ENCODE measurements at regions not wholly inside any gene's neighbourhood (a gene's known extent, or its start where the extent isn't known, plus 50 kb on each side); places are given as distances from the start of the nearest gene placed in this dataset.

DNA sequence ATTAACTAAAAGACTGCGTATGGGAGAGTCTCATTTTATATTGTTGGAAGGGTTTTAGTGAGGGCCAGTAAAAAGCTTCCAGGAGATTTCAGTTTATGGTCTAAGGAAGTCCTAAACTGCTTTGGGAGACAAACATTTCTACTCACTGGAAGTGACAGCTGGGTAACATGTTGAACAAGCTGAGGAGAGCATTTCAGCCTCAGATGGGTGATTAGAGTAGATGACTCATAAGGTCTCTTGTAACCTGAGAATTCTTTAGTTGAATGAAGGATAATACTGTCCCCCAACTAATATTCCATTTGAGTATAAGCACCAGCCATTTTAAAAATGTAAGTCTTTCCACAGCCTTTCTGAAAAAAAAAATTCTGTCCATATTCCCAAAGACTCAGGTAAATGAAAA lies 218.0 kb upstream of the C9orf72 start (continued):
- TF ChIP-seq ARID3A (IDR thresholded peaks at IDR 0.05; ENCODE audit: borderline replicate concordance, low read depth, low read length) (no peak), BHLHE40 (IDR thresholded peaks at IDR 0.05; ENCODE audit: low read length) (no peak), MCM5 (IDR thresholded peaks at IDR 0.05; ENCODE audit: low read depth) (no peak), CBX2 (IDR thresholded peaks at IDR 0.05; ENCODE audit: insufficient read depth, low read length, poor library complexity, severe bottlenecking) (no peak)

DNA sequence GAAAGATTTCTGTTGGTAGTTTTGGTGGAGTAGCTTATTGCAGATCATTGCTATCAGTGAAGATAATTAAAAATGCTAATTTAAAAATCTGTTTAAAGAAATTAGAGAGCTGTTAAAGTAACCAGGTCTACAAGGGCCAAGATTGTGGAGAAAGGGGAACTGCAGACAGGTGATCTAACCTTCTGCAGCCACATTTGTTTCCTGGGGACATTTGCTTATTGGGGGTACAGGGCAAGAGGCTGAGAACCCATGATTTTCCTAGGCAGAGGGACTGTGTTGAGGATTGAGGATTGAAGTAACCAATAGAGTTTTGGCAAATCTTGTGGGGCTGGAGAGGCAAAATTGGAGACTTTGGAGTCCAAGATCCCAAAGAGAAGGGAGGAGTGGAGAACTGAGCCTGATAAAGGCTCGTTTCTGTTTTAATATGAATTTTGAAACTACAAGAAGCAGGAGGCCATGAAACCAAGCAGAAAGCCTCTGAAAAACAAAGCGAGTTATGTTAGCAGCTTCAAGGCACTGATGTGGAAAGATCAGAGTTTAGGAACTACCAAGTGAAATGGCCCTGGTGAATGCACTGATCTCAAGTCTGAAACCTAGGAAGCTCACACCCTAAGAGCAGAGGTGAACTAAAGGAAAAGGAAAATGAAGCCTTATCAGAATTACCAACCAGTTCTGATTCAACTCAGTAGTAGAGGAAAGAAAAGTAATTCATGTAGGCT lies 219.8 kb upstream of the C9orf72 start:
- ChIA-PET CTCF (ENCODE audit: low intra/inter-chr PET ratio) (no interaction called here), POLR2A (no interaction called here)
- ATAC-seq (no peak), DNase-seq (ENCODE audit: extremely low read depth in 1 of 4, low spot score in 3 of 4) (no peak), FAIRE-seq (no peak)
- Histone ChIP-seq H3K4me2 (ENCODE audit: insufficient read depth, low read length) (no peak overlapping the region), H3K9ac (ENCODE audit: insufficient read depth in 1 of 2, low read depth in 2 of 2, low read length in 2 of 2) (no peak overlapping the region), H3K9me1 (ENCODE audit: control insufficient read depth, insufficient read depth, low read length) (no peaks in the 10 kb centered on the region), H3K4me1 (replicated peaks in 1 of 2; ENCODE audit: control insufficient read depth in 2 of 2, insufficient read depth in 2 of 2, low read length in 2 of 2) (no peaks in the 10 kb centered on the region), H3K27me3 (ENCODE audit: control insufficient read depth in 2 of 2, insufficient read depth in 2 of 2, low read length in 2 of 2) (no peaks in the 10 kb centered on the region), H3K4me3 (no peak overlapping the region), H3K9me3 (replicated peaks; ENCODE audit: control insufficient read depth, insufficient read depth, low read depth, low read length) (no peaks in the 10 kb centered on the region), H3K79me2 (ENCODE audit: control insufficient read depth, insufficient read depth, low read length) (no peaks in the 10 kb centered on the region), H2AFZ (ENCODE audit: low read depth, low read length) (no peak overlapping the region), H3K36me3 (ENCODE audit: control insufficient read depth, insufficient read depth, low read length) (no peaks in the 10 kb centered on the region), H3K27ac (ENCODE audit: extremely low read depth, low read depth, low read length) (no peak overlapping the region), H4K20me1 (replicated peaks; ENCODE audit: control insufficient read depth, insufficient read depth, low read length) (no peaks in the 10 kb centered on the region)
- WGBS (ENCODE audit: insufficient coverage, low coverage, missing lambda C conversion rate): 0% methylated on average over 2 of the region's 2 CpGs
- intact Hi-C loops (cut with micrococcal nuclease): no loop called here
- no TSS peak for BruUV-seq (replicated peaks)
- in situ Hi-C loops (cut with MboI): no loop called here
- TF ChIP-seq ARID1B (IDR thresholded peaks at IDR 0.05) (no peak), SNRNP70 (optimal IDR thresholded peaks at IDR 0.05; ENCODE audit: low read depth, low read length) (no peak), NCOA2 (IDR thresholded peaks at IDR 0.05; ENCODE audit: partially characterized antibody in 2 of 2) (no peak), KLF16 (IDR thresholded peaks at IDR 0.05) (no peak), ZBTB2 (IDR thresholded peaks at IDR 0.05) (no peak), XRCC5 (IDR thresholded peaks at IDR 0.05; ENCODE audit: low read depth, low read length) (no peak), WHSC1 (IDR thresholded peaks at IDR 0.05; ENCODE audit: low read length) (no peak), PURB (CRISPR knock-in tag; IDR thresholded peaks at IDR 0.05; ENCODE audit: low read depth) (no peak), DLX4 (CRISPR knock-in tag; IDR thresholded peaks at IDR 0.05) (no peak), EWSR1 (IDR thresholded peaks at IDR 0.05; ENCODE audit: borderline replicate concordance, low read depth, partially characterized antibody) (no peak), ADNP (tag; IDR thresholded peaks at IDR 0.05) (no peak), KLF10 (CRISPR knock-in tag; IDR thresholded peaks at IDR 0.05) (no peak)
- TF ChIP-seq, protein P1, sequence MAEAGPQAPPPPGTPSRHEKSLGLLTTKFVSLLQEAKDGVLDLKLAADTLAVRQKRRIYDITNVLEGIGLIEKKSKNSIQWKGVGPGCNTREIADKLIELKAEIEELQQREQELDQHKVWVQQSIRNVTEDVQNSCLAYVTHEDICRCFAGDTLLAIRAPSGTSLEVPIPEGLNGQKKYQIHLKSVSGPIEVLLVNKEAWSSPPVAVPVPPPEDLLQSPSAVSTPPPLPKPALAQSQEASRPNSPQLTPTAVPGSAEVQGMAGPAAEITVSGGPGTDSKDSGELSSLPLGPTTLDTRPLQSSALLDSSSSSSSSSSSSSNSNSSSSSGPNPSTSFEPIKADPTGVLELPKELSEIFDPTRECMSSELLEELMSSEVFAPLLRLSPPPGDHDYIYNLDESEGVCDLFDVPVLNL (CRISPR knock-in tag; IDR thresholded peaks at IDR 0.05; ENCODE audit: low read depth): no peak

Measured in K562 (cell line).